ENCODE measurements at regions not wholly inside any gene's neighbourhood (a gene's known extent, or its start where the extent isn't known, plus 50 kb on each side); places are given as distances from the start of the nearest gene placed in this dataset.

DNA sequence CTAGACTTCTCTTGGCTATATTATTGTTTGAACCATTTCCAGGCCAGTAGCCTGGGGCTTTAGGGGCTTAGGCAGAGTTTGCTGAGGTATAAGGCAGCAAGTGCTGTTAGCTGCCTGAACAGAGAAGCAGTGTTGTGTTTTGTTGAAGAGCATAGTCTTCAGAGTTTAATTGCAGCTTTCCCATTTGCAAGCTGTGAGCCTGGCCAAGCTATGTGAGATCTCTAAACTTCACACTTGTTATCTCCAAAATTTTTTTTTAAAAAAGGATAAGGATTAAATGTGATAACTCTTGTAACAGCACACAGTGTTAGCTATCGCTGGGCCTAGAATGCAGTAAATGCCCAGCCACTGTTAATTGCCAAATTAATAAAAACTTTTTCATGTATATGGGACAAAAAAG lies 782.4 kb downstream of the REEP3 start:
- Histone ChIP-seq H3K9ac (ENCODE audit: low read length) (no peak overlapping the region), H3K14ac (ENCODE audit: low read length in 2 of 2) (no peak overlapping the region), H3K79me1 (replicated peaks; ENCODE audit: low read length, poor library complexity, severe bottlenecking) (no peaks in the 10 kb centered on the region), H4K8ac (ENCODE audit: low read length) (no peak overlapping the region), H2AK5ac (ENCODE audit: low read length, severe bottlenecking) (no peak overlapping the region), H2BK15ac (ENCODE audit: low read depth, poor library complexity, severe bottlenecking) (no peak overlapping the region), H3K4me3 (ENCODE audit: insufficient read depth in 1 of 2, low read depth in 1 of 2, low read length in 2 of 2) (no peak overlapping the region), H2BK5ac (ENCODE audit: low read depth, low read length, poor library complexity, severe bottlenecking) (no peak overlapping the region), H3K27ac (ENCODE audit: low read length, poor library complexity, severe bottlenecking) (no peak overlapping the region), H2AFZ (ENCODE audit: low read depth, low read length) (no peak overlapping the region), H4K91ac (ENCODE audit: low read length) (no peak overlapping the region), H3K18ac (ENCODE audit: low read depth in 1 of 2, low read length in 2 of 2) (no peak overlapping the region), H3K4me1 (ENCODE audit: control insufficient read depth, insufficient read depth, low read depth, low read length) (no peaks in the 10 kb centered on the region), H3K23ac (ENCODE audit: low read length in 2 of 2) (no peak overlapping the region), H3K36me3 (ENCODE audit: control insufficient read depth in 1 of 2, insufficient read depth in 2 of 2, low read depth in 1 of 2, low read length in 2 of 2) (no peaks in the 10 kb centered on the region), H3K9me3 (ENCODE audit: control insufficient read depth, low read length) (no peaks in the 10 kb centered on the region), H2BK12ac (ENCODE audit: low read length in 2 of 2) (no peak overlapping the region), H3K4me2 (ENCODE audit: low read length, poor library complexity, severe bottlenecking) (no peak overlapping the region), H2BK120ac (ENCODE audit: low read depth, low read length) (no peak overlapping the region), H3K27me3 (ENCODE audit: control insufficient read depth in 1 of 2, insufficient read depth in 1 of 2, low read length in 2 of 2) (no peaks in the 10 kb centered on the region), H3K4ac (ENCODE audit: low read depth in 1 of 2, low read length in 2 of 2) (no peak overlapping the region)
- WGBS: 100% methylated on average over 1 of the region's 1 CpG
- no peak for DNase-seq

DNA sequence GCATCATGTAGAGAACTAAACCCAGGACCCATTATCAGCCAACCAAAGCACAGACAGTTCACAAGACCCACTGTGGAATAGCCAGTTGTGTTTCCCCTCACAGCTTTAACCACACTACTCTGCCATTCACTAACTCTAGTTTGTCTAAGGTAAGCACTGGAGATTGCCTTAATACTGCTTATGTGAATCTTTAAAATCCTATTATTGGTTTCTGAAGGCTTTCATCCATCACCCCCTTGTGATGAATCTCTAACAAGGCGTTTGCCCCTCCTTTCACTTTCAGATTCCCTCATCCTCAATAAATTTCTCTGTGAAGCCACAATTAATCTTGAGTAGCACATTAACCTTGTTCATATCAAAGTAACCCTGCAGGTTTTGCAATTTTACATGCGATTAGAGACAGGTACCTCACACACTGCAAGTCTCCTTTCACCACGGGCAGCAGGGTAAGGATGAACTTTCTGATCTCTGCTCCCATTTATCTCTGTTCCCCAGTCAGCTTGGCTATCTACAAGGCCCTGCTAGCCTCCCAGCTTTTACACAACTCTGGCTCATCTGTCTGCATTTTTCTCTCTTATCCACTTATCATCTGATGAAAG lies 785.6 kb downstream of the REEP3 start:
- Histone ChIP-seq H3K27ac (ENCODE audit: low read length, poor library complexity, severe bottlenecking) (no peak overlapping the region), H3K9ac (ENCODE audit: low read length) (no peak overlapping the region), H3K36me3 (ENCODE audit: control insufficient read depth in 1 of 2, insufficient read depth in 2 of 2, low read depth in 1 of 2, low read length in 2 of 2) (no peaks in the 10 kb centered on the region), H2BK15ac (ENCODE audit: low read depth, poor library complexity, severe bottlenecking) (no peak overlapping the region), H2AK5ac (ENCODE audit: low read length, severe bottlenecking) (no peak overlapping the region), H3K9me3 (ENCODE audit: control insufficient read depth, low read length) (no peaks in the 10 kb centered on the region), H3K4me3 (ENCODE audit: insufficient read depth in 1 of 2, low read depth in 1 of 2, low read length in 2 of 2) (no peak overlapping the region), H3K79me1 (replicated peaks; ENCODE audit: low read length, poor library complexity, severe bottlenecking) (no peaks in the 10 kb centered on the region), H3K23ac (ENCODE audit: low read length in 2 of 2) (no peak overlapping the region), H3K27me3 (ENCODE audit: control insufficient read depth in 1 of 2, insufficient read depth in 1 of 2, low read length in 2 of 2) (no peaks in the 10 kb centered on the region), H3K4me1 (ENCODE audit: control insufficient read depth, insufficient read depth, low read depth, low read length) (no peaks in the 10 kb centered on the region), H2BK12ac (ENCODE audit: low read length in 2 of 2) (no peak overlapping the region), H3K4me2 (ENCODE audit: low read length, poor library complexity, severe bottlenecking) (no peak overlapping the region), H2BK120ac (ENCODE audit: low read depth, low read length) (no peak overlapping the region), H2AFZ (ENCODE audit: low read depth, low read length) (no peak overlapping the region), H4K91ac (ENCODE audit: low read length) (no peak overlapping the region), H4K8ac (ENCODE audit: low read length) (no peak overlapping the region), H3K4ac (ENCODE audit: low read depth in 1 of 2, low read length in 2 of 2) (no peak overlapping the region), H3K14ac (ENCODE audit: low read length in 2 of 2) (no peak overlapping the region), H3K18ac (ENCODE audit: low read depth in 1 of 2, low read length in 2 of 2) (no peak overlapping the region), H2BK5ac (ENCODE audit: low read depth, low read length, poor library complexity, severe bottlenecking) (no peak overlapping the region)
- DNase-seq: no peak
- WGBS: 58% methylated on average over 3 of the region's 3 CpGs

DNA sequence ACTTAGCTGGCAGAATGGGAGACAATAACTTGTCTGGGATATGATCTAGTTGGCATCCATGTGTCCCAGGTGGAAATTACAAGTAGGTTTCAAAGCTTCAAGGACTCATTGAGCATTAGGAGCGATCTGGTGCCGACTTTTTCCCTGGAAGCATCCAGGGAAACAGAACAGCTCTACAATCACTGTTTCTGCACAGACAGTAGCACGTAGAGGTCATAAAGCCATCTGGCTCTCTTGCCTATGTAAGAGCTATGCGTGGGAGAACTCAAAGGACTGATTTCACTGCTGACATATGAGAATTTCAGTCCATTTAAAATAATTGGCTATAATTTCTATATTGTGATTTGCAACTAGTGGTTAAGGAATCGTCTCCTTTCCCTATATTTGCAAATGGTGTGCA lies 791.7 kb downstream of the REEP3 start:
- no peak overlapping the region for H4K8ac ChIP-seq (ENCODE audit: low read length)
- H2AK5ac ChIP-seq (ENCODE audit: low read length, severe bottlenecking): no peak overlapping the region
- no peak overlapping the region for H3K4me2 ChIP-seq (ENCODE audit: low read length, poor library complexity, severe bottlenecking)
- H2BK120ac ChIP-seq (ENCODE audit: low read depth, low read length): no peak overlapping the region
- no peak overlapping the region for H3K18ac ChIP-seq (ENCODE audit: low read depth in 1 of 2, low read length in 2 of 2)
- no peak overlapping the region for H3K23ac ChIP-seq (ENCODE audit: low read length in 2 of 2)
- H3K9me3 ChIP-seq (ENCODE audit: control insufficient read depth, low read length): no peaks in the 10 kb centered on the region
- no peak overlapping the region for H2AFZ ChIP-seq (ENCODE audit: low read depth, low read length)
- no peaks in the 10 kb centered on the region for H3K4me1 ChIP-seq (ENCODE audit: control insufficient read depth, insufficient read depth, low read depth, low read length)
- no peaks in the 10 kb centered on the region for H3K36me3 ChIP-seq (ENCODE audit: control insufficient read depth in 1 of 2, insufficient read depth in 2 of 2, low read depth in 1 of 2, low read length in 2 of 2)
- 32% methylated on average over 2 of the region's 5 CpGs for WGBS
- no peak overlapping the region for H2BK5ac ChIP-seq (ENCODE audit: low read depth, low read length, poor library complexity, severe bottlenecking)
- H4K91ac ChIP-seq (ENCODE audit: low read length): no peak overlapping the region
- no peak overlapping the region for H2BK12ac ChIP-seq (ENCODE audit: low read length in 2 of 2)
- H2BK15ac ChIP-seq (ENCODE audit: low read depth, poor library complexity, severe bottlenecking): no peak overlapping the region
- H3K4ac ChIP-seq (ENCODE audit: low read depth in 1 of 2, low read length in 2 of 2): no peak overlapping the region
- H3K4me3 ChIP-seq (ENCODE audit: insufficient read depth in 1 of 2, low read depth in 1 of 2, low read length in 2 of 2): no peak overlapping the region
- H3K9ac ChIP-seq (ENCODE audit: low read length): no peak overlapping the region
- no peaks in the 10 kb centered on the region for H3K27me3 ChIP-seq (ENCODE audit: control insufficient read depth in 1 of 2, insufficient read depth in 1 of 2, low read length in 2 of 2)
- H3K14ac ChIP-seq (ENCODE audit: low read length in 2 of 2): no peak overlapping the region
- H3K27ac ChIP-seq (ENCODE audit: low read length, poor library complexity, severe bottlenecking): no peak overlapping the region
- no peak for DNase-seq
- no peaks in the 10 kb centered on the region for H3K79me1 ChIP-seq (replicated peaks; ENCODE audit: low read length, poor library complexity, severe bottlenecking)

DNA sequence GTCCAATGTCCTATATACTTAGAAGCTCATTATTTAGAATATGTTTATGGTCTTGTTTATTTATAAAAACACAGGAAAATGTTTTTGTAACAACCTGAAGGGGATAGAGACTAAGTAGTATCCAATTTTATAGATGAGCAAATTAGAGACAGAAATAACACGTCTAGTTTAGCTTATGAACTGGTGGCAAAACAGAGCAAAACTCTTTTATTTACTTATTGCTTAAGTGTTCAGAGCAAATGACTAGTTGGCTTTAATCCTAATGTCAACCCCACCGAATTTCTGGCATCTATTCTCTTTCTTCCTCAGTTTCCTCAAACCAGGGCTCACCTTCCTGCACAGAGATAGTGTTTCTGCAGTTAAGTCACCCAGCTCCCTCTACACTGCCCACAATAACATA lies 792.8 kb downstream of the REEP3 start:
- no peak overlapping the region for H2AFZ ChIP-seq (ENCODE audit: low read depth, low read length)
- H3K27ac ChIP-seq (ENCODE audit: low read length, poor library complexity, severe bottlenecking): no peak overlapping the region
- H3K23ac ChIP-seq (ENCODE audit: low read length in 2 of 2): no peak overlapping the region
- no peak overlapping the region for H2BK15ac ChIP-seq (ENCODE audit: low read depth, poor library complexity, severe bottlenecking)
- H3K18ac ChIP-seq (ENCODE audit: low read depth in 1 of 2, low read length in 2 of 2): no peak overlapping the region
- H3K9ac ChIP-seq (ENCODE audit: low read length): no peak overlapping the region
- H2BK5ac ChIP-seq (ENCODE audit: low read depth, low read length, poor library complexity, severe bottlenecking): no peak overlapping the region
- no peaks in the 10 kb centered on the region for H3K4me1 ChIP-seq (ENCODE audit: control insufficient read depth, insufficient read depth, low read depth, low read length)
- H2AK5ac ChIP-seq (ENCODE audit: low read length, severe bottlenecking): no peak overlapping the region
- H4K8ac ChIP-seq (ENCODE audit: low read length): no peak overlapping the region
- H3K4me3 ChIP-seq (ENCODE audit: insufficient read depth in 1 of 2, low read depth in 1 of 2, low read length in 2 of 2): no peak overlapping the region
- no peaks in the 10 kb centered on the region for H3K9me3 ChIP-seq (ENCODE audit: control insufficient read depth, low read length)
- no peak overlapping the region for H3K14ac ChIP-seq (ENCODE audit: low read length in 2 of 2)
- no peaks in the 10 kb centered on the region for H3K27me3 ChIP-seq (ENCODE audit: control insufficient read depth in 1 of 2, insufficient read depth in 1 of 2, low read length in 2 of 2)
- no peak overlapping the region for H2BK120ac ChIP-seq (ENCODE audit: low read depth, low read length)
- H3K4ac ChIP-seq (ENCODE audit: low read depth in 1 of 2, low read length in 2 of 2): no peak overlapping the region
- H3K36me3 ChIP-seq (ENCODE audit: control insufficient read depth in 1 of 2, insufficient read depth in 2 of 2, low read depth in 1 of 2, low read length in 2 of 2): no peaks in the 10 kb centered on the region
- no peak for DNase-seq
- no peak overlapping the region for H4K91ac ChIP-seq (ENCODE audit: low read length)
- no peak overlapping the region for H2BK12ac ChIP-seq (ENCODE audit: low read length in 2 of 2)
- no peaks in the 10 kb centered on the region for H3K79me1 ChIP-seq (replicated peaks; ENCODE audit: low read length, poor library complexity, severe bottlenecking)
- WGBS: 84% methylated on average over 2 of the region's 2 CpGs
- H3K4me2 ChIP-seq (ENCODE audit: low read length, poor library complexity, severe bottlenecking): no peak overlapping the region

Data from mesenchymal stem cell (in vitro differentiated cells and primary cell).